ENCODE measurements at regions not wholly inside any gene's neighbourhood (a gene's known extent, or its start where the extent isn't known, plus 50 kb on each side); places are given as distances from the start of the nearest gene placed in this dataset.

GRCh38 chr1:90839323-90839722 lies 122.2 kb upstream of the BARHL2 start:
- Histone ChIP-seq H3K9me3 (ENCODE audit: insufficient read depth, low read length, severe bottlenecking) (no peaks in the 10 kb centered on the region), H3K27ac (ENCODE audit: low read length) (no peak overlapping the region), H2AFZ (ENCODE audit: low read depth, low read length) (no peak overlapping the region), H3K4me3 (ENCODE audit: low read depth in 1 of 2, low read length in 2 of 2) (no peak overlapping the region), H3K9ac (ENCODE audit: low read depth, low read length) (no peak overlapping the region), H3K4me2 (ENCODE audit: insufficient read depth, low read length) (no peak overlapping the region), H3K36me3 (ENCODE audit: insufficient read depth, low read length) (no peaks in the 10 kb centered on the region), H3K27me3 (ENCODE audit: insufficient read depth, low read length, poor library complexity) (no peaks in the 10 kb centered on the region), H4K20me1 (ENCODE audit: insufficient read depth, low read length) (no peaks in the 10 kb centered on the region), H3K4me1 (ENCODE audit: insufficient read depth, low read length) (no peaks in the 10 kb centered on the region), H3K79me2 (ENCODE audit: insufficient read depth, low read length) (no peaks in the 10 kb centered on the region)
- ATAC-seq (ENCODE audit: insufficient read depth, low read depth) (no peak), DNase-seq (no peak)
- TF ChIP-seq, protein P1, sequence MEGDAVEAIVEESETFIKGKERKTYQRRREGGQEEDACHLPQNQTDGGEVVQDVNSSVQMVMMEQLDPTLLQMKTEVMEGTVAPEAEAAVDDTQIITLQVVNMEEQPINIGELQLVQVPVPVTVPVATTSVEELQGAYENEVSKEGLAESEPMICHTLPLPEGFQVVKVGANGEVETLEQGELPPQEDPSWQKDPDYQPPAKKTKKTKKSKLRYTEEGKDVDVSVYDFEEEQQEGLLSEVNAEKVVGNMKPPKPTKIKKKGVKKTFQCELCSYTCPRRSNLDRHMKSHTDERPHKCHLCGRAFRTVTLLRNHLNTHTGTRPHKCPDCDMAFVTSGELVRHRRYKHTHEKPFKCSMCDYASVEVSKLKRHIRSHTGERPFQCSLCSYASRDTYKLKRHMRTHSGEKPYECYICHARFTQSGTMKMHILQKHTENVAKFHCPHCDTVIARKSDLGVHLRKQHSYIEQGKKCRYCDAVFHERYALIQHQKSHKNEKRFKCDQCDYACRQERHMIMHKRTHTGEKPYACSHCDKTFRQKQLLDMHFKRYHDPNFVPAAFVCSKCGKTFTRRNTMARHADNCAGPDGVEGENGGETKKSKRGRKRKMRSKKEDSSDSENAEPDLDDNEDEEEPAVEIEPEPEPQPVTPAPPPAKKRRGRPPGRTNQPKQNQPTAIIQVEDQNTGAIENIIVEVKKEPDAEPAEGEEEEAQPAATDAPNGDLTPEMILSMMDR (IDR thresholded peaks at IDR 0.05; ENCODE audit: borderline replicate concordance, extremely low read depth, low read length, poor library complexity, severe bottlenecking), result no peak
- TF ChIP-seq EZH2 (IDR thresholded peaks at IDR 0.05; ENCODE audit: borderline replicate concordance, low read depth, low read length, severe bottlenecking), result no peak

GRCh38 chr1:90838720-90839119 lies 121.6 kb upstream of the BARHL2 start:
- no peak for TF ChIP-seq EZH2 (IDR thresholded peaks at IDR 0.05; ENCODE audit: borderline replicate concordance, low read depth, low read length, severe bottlenecking)
- TF ChIP-seq, protein P1 (IDR thresholded peaks at IDR 0.05; ENCODE audit: borderline replicate concordance, extremely low read depth, low read length, poor library complexity, severe bottlenecking), result no peak
- DNase-seq, result no peak
- no peak for ATAC-seq (ENCODE audit: insufficient read depth, low read depth)
- H2AFZ ChIP-seq (ENCODE audit: low read depth, low read length), result no peak overlapping the region
- H3K27me3 ChIP-seq (ENCODE audit: insufficient read depth, low read length, poor library complexity), result no peaks in the 10 kb centered on the region
- H3K9ac ChIP-seq (ENCODE audit: low read depth, low read length), result no peak overlapping the region
- no peaks in the 10 kb centered on the region for H3K9me3 ChIP-seq (ENCODE audit: insufficient read depth, low read length, severe bottlenecking)
- H3K79me2 ChIP-seq (ENCODE audit: insufficient read depth, low read length), result no peaks in the 10 kb centered on the region
- H3K36me3 ChIP-seq (ENCODE audit: insufficient read depth, low read length), result no peaks in the 10 kb centered on the region
- H3K4me1 ChIP-seq (ENCODE audit: insufficient read depth, low read length), result no peaks in the 10 kb centered on the region
- H3K4me2 ChIP-seq (ENCODE audit: insufficient read depth, low read length), result no peak overlapping the region
- H3K4me3 ChIP-seq (ENCODE audit: low read depth in 1 of 2, low read length in 2 of 2), result no peak overlapping the region
- H3K27ac ChIP-seq (ENCODE audit: low read length), result no peak overlapping the region
- H4K20me1 ChIP-seq (ENCODE audit: insufficient read depth, low read length), result no peaks in the 10 kb centered on the region

DNA sequence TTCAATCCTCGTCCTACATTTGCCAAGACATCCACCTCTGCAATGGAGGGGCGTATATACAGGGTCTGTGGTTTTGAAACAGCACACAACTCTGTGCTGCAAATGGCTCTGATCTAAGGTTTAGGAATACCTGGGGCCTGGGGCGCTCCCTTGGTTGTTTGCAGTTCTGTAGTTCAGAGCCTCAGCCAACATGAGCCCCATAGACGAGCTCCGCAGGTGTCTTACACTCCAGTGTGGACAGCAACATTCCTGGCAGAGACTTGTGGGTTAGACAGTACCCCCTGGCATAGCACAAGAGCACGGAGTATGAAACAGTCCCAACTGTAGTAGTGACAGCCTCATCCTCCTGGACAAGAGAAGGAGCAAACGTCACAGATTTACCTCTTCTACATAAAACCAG lies 120.3 kb upstream of the BARHL2 start:
- H3K79me2 ChIP-seq (ENCODE audit: insufficient read depth, low read length), result no peaks in the 10 kb centered on the region
- H3K9me3 ChIP-seq (ENCODE audit: insufficient read depth, low read length, severe bottlenecking), result no peaks in the 10 kb centered on the region
- H3K4me1 ChIP-seq (ENCODE audit: insufficient read depth, low read length), result no peaks in the 10 kb centered on the region
- no peak overlapping the region for H3K4me2 ChIP-seq (ENCODE audit: insufficient read depth, low read length)
- H3K27me3 ChIP-seq (ENCODE audit: insufficient read depth, low read length, poor library complexity), result no peaks in the 10 kb centered on the region
- no peak for DNase-seq
- H3K36me3 ChIP-seq (ENCODE audit: insufficient read depth, low read length), result no peaks in the 10 kb centered on the region
- H3K4me3 ChIP-seq (ENCODE audit: low read depth in 1 of 2, low read length in 2 of 2), result no peak overlapping the region
- no peak overlapping the region for H3K9ac ChIP-seq (ENCODE audit: low read depth, low read length)
- H2AFZ ChIP-seq (ENCODE audit: low read depth, low read length), result no peak overlapping the region
- no peaks in the 10 kb centered on the region for H4K20me1 ChIP-seq (ENCODE audit: insufficient read depth, low read length)
- no peak; the same call in 2 of the 3 replicates for ATAC-seq (ENCODE audit: insufficient read depth, low read depth)
- no peak overlapping the region for H3K27ac ChIP-seq (ENCODE audit: low read length)
- no peak for TF ChIP-seq EZH2 (IDR thresholded peaks at IDR 0.05; ENCODE audit: borderline replicate concordance, low read depth, low read length, severe bottlenecking)
- TF ChIP-seq, protein P1 (IDR thresholded peaks at IDR 0.05; ENCODE audit: borderline replicate concordance, extremely low read depth, low read length, poor library complexity, severe bottlenecking), result no peak

DNA sequence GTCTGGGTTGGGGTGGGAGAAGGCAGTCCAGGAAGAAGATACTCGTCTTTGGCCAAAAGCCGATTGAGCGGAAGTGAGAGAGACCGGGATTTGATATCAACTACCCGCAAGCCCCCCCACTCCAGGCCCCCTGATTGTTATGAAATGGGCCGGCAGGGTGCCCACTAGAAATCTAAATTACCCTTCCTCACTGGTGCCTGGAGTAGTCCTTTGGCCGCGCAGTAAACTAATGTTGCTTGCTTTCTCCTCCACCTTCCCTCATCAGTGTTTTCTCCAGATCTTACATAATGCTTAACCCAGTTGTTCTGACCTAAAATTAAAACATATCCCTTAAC lies 119.2 kb upstream of the BARHL2 start:
- Histone ChIP-seq H3K9me3 (ENCODE audit: insufficient read depth, low read length, severe bottlenecking) (no peaks in the 10 kb centered on the region), H3K27me3 (ENCODE audit: insufficient read depth, low read length, poor library complexity) (no peaks in the 10 kb centered on the region), H3K4me3 (ENCODE audit: low read depth in 1 of 2, low read length in 2 of 2) (no peak overlapping the region), H3K9ac (ENCODE audit: low read depth, low read length) (no peak overlapping the region), H3K79me2 (ENCODE audit: insufficient read depth, low read length) (no peaks in the 10 kb centered on the region), H4K20me1 (ENCODE audit: insufficient read depth, low read length) (no peaks in the 10 kb centered on the region), H3K4me1 (ENCODE audit: insufficient read depth, low read length) (no peaks in the 10 kb centered on the region), H3K27ac (ENCODE audit: low read length) (no peak overlapping the region), H2AFZ (ENCODE audit: low read depth, low read length) (no peak overlapping the region), H3K36me3 (ENCODE audit: insufficient read depth, low read length) (no peaks in the 10 kb centered on the region), H3K4me2 (ENCODE audit: insufficient read depth, low read length) (no peak overlapping the region)
- ATAC-seq (ENCODE audit: insufficient read depth, low read depth) (no peak), DNase-seq (no peak)
- TF ChIP-seq, protein P1 (IDR thresholded peaks at IDR 0.05; ENCODE audit: borderline replicate concordance, extremely low read depth, low read length, poor library complexity, severe bottlenecking), result no peak
- TF ChIP-seq EZH2 (IDR thresholded peaks at IDR 0.05; ENCODE audit: borderline replicate concordance, low read depth, low read length, severe bottlenecking), result no peak

Data from DND-41 (cell line).